ENCODE measurements at regions not wholly inside any gene's neighbourhood (a gene's known extent, or its start where the extent isn't known, plus 50 kb on each side); places are given as distances from the start of the nearest gene placed in this dataset.

- H3K4me3 ChIP-seq, result no peak overlapping the region
- intact Hi-C loops (cut with DNase I), result no loop called here
Observed at GRCh38 chrX:120751683-120752082, 121.8 kb upstream of the C1GALT1C1 start.

GRCh38 chrX:120750381-120750780, 120.5 kb upstream of the C1GALT1C1 start:
- DNase-seq (no peak), ATAC-seq (no peak)
- Histone ChIP-seq H3K4me1 (peaks cover 3% of the 10 kb centered on the region), H3K27ac (no peak overlapping the region), H3K4me3 (no peak overlapping the region), H3K36me3 (replicated peaks in 1 of 2; ENCODE audit: insufficient read depth in 1 of 2, low read depth in 2 of 2) (no peaks in the 10 kb centered on the region), H3K27me3 (no peaks in the 10 kb centered on the region), H3K9me3 (no peaks in the 10 kb centered on the region)
- 100% methylated on average over 1 of the region's 1 CpG for WGBS, 2 donors
- intact Hi-C loops (cut with DNase I), result no loop called here
- TF ChIP-seq CTCF (IDR thresholded peaks at IDR 0.05), result no peak
- TF ChIP-seq POLR2A (IDR thresholded peaks at IDR 0.05), result no peak

More at GRCh38 chrX:120751683-120752082, 121.8 kb upstream of the C1GALT1C1 start:
- Histone ChIP-seq H3K4me1 (peaks cover 3% of the 10 kb centered on the region), H3K27ac (no peak overlapping the region), H3K36me3 (replicated peaks in 1 of 2; ENCODE audit: insufficient read depth in 1 of 2, low read depth in 2 of 2) (no peaks in the 10 kb centered on the region), H3K9me3 (no peaks in the 10 kb centered on the region), H3K27me3 (no peaks in the 10 kb centered on the region)
- ATAC-seq, result no peak
- TF ChIP-seq CTCF (IDR thresholded peaks at IDR 0.05) (no peak), POLR2A (IDR thresholded peaks at IDR 0.05) (no peak)
- DNase-seq, result no peak
- 62 to 86% methylated on average over 2 of the region's 2 CpGs for WGBS, 2 donors

GRCh38 chrX:120749141-120749846, 119.4 kb upstream of the C1GALT1C1 start:
- intact Hi-C loops (cut with DNase I), result no loop called here
- ATAC-seq, result no peak
- no peak overlapping the region for H3K27ac ChIP-seq
- H3K4me1 ChIP-seq, result no peaks in the 10 kb centered on the region
- H3K9me3 ChIP-seq, result no peaks in the 10 kb centered on the region
- TF ChIP-seq POLR2A (IDR thresholded peaks at IDR 0.05) (no peak), CTCF (IDR thresholded peaks at IDR 0.05) (no peak)
- DNase-seq, result no peak
- no peaks in the 10 kb centered on the region for H3K27me3 ChIP-seq
- no peaks in the 10 kb centered on the region for H3K36me3 ChIP-seq (replicated peaks in 1 of 2; ENCODE audit: insufficient read depth in 1 of 2, low read depth in 2 of 2)
- 44 to 51% methylated on average over 2 to 4 of the region's 4 CpGs for whole genome bisulfite sequencing, 2 donors
- H3K4me3 ChIP-seq, result no peak overlapping the region

GRCh38 chrX:120746153-120746552, 116.3 kb upstream of the C1GALT1C1 start:
- Histone ChIP-seq H3K4me1 (no peaks in the 10 kb centered on the region), H3K27ac (no peak overlapping the region), H3K36me3 (replicated peaks in 1 of 2; ENCODE audit: insufficient read depth in 1 of 2, low read depth in 2 of 2) (no peaks in the 10 kb centered on the region), H3K9me3 (no peaks in the 10 kb centered on the region), H3K27me3 (no peaks in the 10 kb centered on the region), H3K4me3 (no peak overlapping the region)
- WGBS, 2 donors, result 70 to 75% methylated on average over 2 of the region's 2 CpGs
- TF ChIP-seq POLR2A (IDR thresholded peaks at IDR 0.05) (no peak), CTCF (IDR thresholded peaks at IDR 0.05) (no peak)
- no peak for ATAC-seq
- DNase-seq, result no peak
- intact Hi-C loops (cut with DNase I), result no loop called here
